Amygdala (tissue), 56 donors: ENCODE measurements at regions not wholly inside any gene's neighbourhood (a gene's known extent, or its start where the extent isn't known, plus 50 kb on each side); places are given as distances from the start of the nearest gene placed in this dataset.

Experiments used
- DNase-seq, 56 donors: peaks; one replicate each; lab custom pipeline; 2025; lab: John Stamatoyannopoulos, UW

DNA sequence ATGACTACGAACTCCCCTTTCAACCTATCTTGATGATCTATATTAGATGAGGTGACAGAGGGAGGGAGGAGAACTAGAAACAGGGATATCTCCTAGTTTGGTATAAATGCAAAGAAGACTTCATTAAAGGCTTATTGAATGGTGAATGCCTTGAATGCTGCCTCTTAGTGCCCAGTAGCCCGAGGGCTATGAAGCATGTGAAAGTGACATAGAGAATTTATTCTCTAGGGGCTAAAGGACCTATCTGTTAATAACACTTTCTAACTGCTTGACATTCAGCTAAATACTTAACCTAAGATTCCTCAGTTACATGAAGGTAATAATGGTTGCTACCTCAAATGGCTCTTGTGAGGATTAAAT lies 764.1 kb downstream of the LTN1 start:
- no peak for DNase-seq

- DNase-seq: no peak
Observed at GRCh38 chr21:28227881-28228635, 764.6 kb downstream of the LTN1 start.

DNA sequence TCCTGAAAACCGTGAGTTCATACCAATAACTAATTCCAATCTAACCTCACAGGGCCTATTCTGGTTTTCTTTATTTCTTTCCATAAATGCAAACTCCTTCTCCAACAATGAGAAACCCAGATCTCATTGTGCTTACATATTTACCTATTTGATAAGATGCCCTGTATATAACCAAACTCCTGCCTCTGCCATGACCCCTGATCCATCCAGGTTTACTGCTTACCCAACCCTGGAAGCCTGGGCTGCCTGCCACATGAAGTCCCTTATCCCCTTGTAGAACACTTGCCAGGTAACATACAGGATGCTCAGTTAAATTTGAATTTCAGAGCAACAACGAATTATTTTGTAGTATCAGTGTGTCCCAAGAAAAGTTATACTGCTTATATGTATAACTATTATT lies 766.1 kb downstream of the LTN1 start:
- DNase-seq: no peak

- no peak for DNase-seq
Observed at GRCh38 chr21:28224191-28224726, 768.4 kb downstream of the LTN1 start.

GRCh38 chr21:28221984-28222383 lies 770.7 kb downstream of the LTN1 start:
- DNase-seq: no peak

GRCh38 chr21:28220680-28221079 lies 772.0 kb downstream of the LTN1 start:
- DNase-seq: no peak

- DNase-seq: no peak
Observed at GRCh38 chr21:28216976-28217523, 775.6 kb downstream of the LTN1 start.

DNA sequence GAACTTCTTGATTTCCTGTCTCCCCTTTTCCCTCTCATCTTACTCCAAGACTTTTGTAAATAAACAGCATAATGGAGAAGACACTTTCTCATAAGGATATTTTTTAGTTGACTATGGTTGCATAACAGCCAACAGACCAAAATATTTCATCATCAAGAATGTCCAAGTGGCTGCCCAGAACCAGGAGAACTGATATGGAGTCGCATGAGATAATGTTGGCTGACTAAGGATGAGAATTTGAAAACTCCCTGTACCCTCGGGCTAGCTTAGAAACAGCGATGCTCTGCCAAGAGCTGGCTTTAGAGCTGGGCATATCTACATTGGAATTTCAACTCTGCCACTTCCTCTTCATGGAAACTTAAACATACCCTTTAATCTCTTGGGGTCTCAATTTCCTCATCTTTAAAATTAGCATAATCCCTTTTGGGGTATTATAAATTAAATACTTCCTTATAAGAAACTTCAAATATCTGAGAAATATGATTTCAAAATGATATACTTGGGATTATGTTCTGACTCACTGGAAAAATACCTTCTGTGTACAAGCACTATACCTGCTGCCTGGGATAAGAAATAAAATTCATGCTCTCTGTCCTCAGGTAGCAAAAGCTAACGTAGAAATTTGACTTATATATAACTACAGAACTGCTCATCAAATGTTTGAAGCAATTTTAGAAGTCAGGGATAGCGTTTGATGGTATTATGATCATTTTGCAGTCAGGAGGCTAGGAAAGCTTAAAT lies 777.3 kb downstream of the LTN1 start:
- DNase-seq: no peak

- no peak for DNase-seq
Observed at GRCh38 chr21:28214786-28215185, 777.9 kb downstream of the LTN1 start.

GRCh38 chr21:28213261-28213660 lies 779.4 kb downstream of the LTN1 start:
- DNase-seq: no peak

DNA sequence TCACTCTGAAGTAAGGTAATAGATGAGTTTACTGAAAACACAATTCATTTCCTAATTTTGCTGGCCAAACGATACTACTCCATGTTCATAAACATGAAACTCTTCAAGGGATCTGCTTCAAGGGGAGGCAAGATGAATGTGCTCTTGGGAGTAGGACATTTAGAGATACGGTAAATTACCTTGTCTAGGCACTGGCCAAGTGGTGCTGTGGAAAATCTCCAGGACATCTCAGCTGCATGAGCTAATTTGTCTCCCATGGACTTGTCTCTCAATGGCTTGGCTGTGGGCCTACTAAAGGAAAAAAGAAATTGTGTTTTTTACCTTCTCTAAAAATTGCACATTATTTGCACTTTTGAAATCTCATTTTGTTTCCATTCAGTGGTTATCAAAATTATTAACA lies 780.6 kb downstream of the LTN1 start:
- no peak for DNase-seq

- DNase-seq: no peak
Observed at GRCh38 chr21:28207436-28208173, 785.1 kb downstream of the LTN1 start.

DNA sequence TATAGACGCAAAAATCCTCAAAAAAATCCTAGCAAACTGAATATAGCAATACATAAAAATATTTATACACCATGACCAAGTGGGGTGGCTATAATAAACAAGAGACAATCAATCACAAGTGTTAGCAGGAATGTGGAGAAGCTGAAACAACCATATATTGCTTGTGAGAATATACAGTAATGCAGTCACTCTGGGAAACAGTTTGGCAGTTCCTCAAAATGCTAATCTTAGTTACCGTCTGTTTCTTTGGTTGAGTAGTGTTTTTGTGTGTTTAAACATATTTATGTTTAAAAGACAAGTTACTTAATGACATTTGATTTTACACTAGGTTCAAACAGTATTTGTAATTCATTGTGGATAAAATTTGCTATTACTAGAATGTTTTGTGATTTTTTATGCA lies 792.0 kb downstream of the LTN1 start:
- no peak for DNase-seq

DNA sequence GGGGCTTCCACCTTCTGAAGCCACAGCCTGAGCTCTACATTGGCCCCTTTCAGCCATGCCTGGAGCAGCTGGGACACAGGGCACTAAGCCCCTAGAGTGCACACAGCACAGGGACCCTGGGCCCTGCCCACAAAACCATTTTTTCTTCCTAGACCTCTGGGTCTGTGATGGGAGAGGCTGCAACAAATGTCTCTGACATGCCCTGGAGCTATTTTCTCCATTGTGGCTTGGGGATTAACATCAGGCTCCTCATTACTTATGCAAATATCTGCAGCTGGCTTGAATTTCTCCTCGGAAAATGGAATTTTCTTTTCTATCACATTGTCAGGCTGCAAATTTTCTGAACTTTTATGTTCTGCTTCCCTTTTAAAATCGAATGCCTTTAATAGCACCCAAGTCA lies 795.7 kb downstream of the LTN1 start:
- no peak for DNase-seq

GRCh38 chr21:28193189-28193588 lies 799.5 kb downstream of the LTN1 start:
- no peak for DNase-seq

- no peak for DNase-seq
Observed at GRCh38 chr21:28186604-28187003, 806.1 kb downstream of the LTN1 start.

DNA sequence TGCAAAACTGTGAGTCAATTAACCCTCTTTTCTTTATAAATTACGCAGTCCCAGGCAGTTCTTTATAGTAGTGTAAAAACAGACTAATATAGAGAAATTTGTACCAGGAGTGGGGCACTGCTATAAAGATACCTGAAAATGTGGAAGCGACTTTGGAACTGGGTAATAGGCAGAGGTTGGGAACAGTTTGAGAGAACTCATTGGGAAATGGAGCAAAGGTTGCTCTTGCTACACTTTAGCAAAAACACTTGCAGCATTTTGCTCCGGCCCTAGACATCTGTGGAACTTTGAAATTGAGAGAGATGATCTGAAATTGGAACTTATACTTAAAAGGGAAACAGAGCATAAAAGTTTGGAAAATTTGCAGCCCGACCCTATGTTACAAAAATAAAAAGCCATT lies 810.9 kb downstream of the LTN1 start:
- DNase-seq: no peak

DNA sequence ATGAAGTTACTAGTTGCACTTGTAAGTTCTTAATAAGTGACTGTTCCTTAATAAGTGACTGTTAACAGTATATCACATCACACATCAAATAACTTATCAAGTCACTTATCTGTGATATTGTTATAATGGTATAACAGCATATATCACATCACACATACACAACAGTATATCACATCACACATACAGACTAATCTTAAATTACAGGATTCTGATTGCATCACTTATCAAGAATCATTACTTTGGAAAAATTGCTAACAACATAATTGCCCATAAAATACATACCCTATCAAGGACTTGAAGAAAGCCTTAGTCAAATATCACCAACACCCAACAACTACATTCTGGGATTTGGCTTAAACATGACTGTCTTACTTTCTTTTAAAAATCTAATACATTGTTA lies 813.5 kb downstream of the LTN1 start:
- no peak for DNase-seq

GRCh38 chr21:28177124-28177523 lies 815.6 kb downstream of the LTN1 start:
- DNase-seq: no peak

DNA sequence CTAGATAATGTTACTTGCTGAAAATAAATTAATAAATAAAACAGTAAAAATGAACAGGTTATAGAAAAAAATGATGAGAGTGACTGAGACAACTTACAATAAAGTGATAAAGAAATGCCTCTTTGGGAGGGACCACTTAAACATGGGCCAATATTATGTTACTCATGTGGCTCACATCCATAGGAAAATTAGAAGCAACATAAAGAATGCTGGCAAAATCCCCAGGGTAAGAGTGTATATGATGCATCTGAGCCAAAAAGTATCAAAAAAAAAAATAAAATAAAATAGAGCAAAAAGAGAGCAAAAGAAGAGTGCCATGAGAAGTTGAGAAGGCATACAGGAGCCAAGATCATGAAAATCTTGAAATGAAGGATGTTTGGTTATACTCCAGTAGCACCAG lies 818.0 kb downstream of the LTN1 start:
- no peak for DNase-seq

DNA sequence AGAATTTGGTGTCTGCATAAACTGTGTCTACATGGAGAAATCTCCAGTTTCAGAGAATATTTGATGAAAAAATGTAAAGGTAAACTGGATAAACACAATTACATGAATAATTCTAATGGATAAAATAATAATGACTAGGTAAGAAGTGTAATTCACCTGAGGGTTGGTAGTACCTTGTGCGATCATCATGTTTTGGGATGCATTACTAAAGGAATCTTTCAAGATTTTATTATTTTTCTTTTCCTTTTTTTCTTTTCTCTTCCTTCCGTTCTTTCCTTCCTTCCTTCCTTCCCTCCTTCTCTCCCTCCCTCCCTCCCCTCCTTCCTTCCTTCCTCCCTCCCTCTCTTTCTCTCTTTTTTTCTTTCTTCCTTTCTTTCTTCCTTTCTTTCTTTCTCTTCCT lies 818.7 kb downstream of the LTN1 start:
- DNase-seq: no peak
